OCI-LY1 (cell line): ENCODE measurements at regions not wholly inside any gene's neighbourhood (a gene's known extent, or its start where the extent isn't known, plus 50 kb on each side); places are given as distances from the start of the nearest gene placed in this dataset.

Source experiments
- EZH2 ChIP-seq: fragments of 200-600 bp; sonication (generic), shearing (Covaris generic); IDR thresholded peaks from 2 replicates; pipeline ENCODE4 v1.8.0; 2017; ENCODE audit warnings: borderline replicate concordance, mixed run types, mild to moderate bottlenecking, antibody characterized with exemption, low read length, moderate library complexity, mixed read lengths
- TF ChIP-seq, protein P1 (sequence below): fragments of 200-600 bp; sonication (generic), shearing (Covaris generic); IDR thresholded peaks from 2 replicates; pipeline ENCODE4 v1.5.1; 2017; ENCODE audit warnings: mild to moderate bottlenecking, antibody characterized with exemption, low read length, moderate library complexity, mixed read lengths

DNA sequence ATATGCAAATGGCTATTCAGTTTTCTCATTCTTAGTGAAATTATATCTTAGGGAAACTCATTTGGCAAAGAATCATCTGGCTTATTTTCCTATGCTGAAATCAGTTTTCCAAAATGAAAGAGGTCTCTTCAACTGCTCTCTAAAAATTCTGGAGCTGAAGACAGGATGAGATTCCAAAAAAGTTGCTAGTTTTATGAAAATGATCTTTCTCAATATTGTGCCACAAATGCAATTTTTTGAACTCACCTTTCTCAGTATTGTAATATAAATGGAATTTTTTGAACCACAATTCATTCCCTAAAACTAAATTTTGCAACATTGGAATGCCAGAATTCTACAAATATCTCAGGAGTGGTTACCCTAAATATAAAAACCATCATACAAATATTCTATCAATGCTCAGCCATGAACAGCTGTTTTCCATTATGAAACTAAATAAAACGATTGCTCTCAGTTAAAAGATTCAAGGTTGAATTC, 147.7 kb upstream of the PKDCC start:
- TF ChIP-seq, protein P1, sequence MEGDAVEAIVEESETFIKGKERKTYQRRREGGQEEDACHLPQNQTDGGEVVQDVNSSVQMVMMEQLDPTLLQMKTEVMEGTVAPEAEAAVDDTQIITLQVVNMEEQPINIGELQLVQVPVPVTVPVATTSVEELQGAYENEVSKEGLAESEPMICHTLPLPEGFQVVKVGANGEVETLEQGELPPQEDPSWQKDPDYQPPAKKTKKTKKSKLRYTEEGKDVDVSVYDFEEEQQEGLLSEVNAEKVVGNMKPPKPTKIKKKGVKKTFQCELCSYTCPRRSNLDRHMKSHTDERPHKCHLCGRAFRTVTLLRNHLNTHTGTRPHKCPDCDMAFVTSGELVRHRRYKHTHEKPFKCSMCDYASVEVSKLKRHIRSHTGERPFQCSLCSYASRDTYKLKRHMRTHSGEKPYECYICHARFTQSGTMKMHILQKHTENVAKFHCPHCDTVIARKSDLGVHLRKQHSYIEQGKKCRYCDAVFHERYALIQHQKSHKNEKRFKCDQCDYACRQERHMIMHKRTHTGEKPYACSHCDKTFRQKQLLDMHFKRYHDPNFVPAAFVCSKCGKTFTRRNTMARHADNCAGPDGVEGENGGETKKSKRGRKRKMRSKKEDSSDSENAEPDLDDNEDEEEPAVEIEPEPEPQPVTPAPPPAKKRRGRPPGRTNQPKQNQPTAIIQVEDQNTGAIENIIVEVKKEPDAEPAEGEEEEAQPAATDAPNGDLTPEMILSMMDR = no peak
- TF ChIP-seq EZH2 = no peak
